ENCODE measurements at regions not wholly inside any gene's neighbourhood (a gene's known extent, or its start where the extent isn't known, plus 50 kb on each side); places are given as distances from the start of the nearest gene placed in this dataset.

DNA sequence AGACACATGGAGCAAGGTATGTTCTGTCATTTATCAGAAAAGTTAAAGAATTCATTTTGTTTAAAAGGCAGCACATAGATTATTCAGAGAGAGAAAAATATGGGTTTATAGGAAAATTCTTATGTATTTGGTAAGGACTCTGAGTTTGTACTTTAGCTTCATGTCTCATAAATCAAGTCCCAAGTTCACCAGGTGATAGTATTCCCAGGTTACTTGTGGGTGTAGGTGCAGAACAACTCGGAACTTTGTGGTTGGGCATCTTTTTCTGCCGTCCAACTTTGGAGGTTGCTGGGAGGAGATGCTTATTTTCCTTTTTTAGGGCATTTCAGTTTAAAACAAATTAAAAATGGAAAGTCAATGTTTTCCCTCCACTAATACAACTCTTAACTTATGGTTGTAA, 269.8 kb upstream of the DMRT1 start:
- TF ChIP-seq, protein P1, sequence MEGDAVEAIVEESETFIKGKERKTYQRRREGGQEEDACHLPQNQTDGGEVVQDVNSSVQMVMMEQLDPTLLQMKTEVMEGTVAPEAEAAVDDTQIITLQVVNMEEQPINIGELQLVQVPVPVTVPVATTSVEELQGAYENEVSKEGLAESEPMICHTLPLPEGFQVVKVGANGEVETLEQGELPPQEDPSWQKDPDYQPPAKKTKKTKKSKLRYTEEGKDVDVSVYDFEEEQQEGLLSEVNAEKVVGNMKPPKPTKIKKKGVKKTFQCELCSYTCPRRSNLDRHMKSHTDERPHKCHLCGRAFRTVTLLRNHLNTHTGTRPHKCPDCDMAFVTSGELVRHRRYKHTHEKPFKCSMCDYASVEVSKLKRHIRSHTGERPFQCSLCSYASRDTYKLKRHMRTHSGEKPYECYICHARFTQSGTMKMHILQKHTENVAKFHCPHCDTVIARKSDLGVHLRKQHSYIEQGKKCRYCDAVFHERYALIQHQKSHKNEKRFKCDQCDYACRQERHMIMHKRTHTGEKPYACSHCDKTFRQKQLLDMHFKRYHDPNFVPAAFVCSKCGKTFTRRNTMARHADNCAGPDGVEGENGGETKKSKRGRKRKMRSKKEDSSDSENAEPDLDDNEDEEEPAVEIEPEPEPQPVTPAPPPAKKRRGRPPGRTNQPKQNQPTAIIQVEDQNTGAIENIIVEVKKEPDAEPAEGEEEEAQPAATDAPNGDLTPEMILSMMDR (IDR thresholded peaks at IDR 0.05) = no peak
- TF ChIP-seq EZH2 (IDR thresholded peaks at IDR 0.05) (no peak), EZH2phosphoT487 (IDR thresholded peaks at IDR 0.05) (no peak)
